Activated naive CD4-positive, alpha-beta T cell treated with anti-CD3 and anti-CD28 coated beads, Interleukin-2, amount 50 U/mL, for 16 hours (primary cell): ENCODE measurements at regions not wholly inside any gene's neighbourhood (a gene's known extent, or its start where the extent isn't known, plus 50 kb on each side); places are given as distances from the start of the nearest gene placed in this dataset.
"Not testable (repeated sequence)": the region's sequence is repeated elsewhere in the genome, so short reads cannot be mapped to it uniquely, and the experiment has no call there.

ENCODE experiments used
- DNase-seq: peaks from one replicate; pipeline ENCODE4 v3.0.0-alpha.2; 2020

DNA sequence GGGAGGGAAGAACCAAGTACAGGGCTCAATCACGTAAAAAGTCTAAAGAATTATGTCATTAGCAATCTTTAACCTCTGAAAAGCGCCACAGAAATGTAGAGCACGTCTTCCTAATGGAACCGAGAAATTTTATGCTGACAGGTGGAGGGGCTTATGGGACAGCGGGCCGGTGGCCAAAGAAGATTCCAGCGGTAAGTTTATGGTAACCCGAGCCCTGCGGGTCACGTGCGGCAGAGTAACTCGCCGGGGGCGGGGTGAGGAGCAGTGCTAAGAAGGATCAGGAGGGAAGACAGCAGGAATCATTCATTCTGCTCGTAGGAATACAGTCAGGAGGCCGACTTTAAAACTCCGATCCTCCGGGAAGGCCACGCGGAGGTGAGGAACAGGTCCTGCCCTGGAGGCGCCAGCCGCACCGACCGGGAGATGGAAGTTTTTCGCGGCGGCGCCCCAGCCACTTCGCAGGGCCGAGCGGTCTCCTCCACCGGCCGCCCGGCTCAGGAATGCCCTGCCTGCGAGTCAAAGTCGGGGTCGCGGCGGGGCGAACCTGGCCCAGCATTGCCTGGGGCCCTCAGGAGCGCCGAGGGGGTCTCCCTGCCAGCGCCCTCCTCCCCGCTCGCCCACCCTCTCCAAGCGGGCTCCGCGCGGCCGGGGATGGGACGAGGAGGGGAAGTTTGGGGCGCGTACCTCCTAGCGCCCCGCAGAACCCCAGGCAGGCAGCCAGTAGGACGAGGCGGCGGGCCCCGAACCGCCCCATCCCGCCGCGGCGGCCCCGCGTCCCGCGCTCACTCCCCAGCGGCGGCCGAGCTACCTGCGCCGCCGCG, 101.8 kb downstream of the ESM1 start:
- DNase-seq, result no peak

DNA sequence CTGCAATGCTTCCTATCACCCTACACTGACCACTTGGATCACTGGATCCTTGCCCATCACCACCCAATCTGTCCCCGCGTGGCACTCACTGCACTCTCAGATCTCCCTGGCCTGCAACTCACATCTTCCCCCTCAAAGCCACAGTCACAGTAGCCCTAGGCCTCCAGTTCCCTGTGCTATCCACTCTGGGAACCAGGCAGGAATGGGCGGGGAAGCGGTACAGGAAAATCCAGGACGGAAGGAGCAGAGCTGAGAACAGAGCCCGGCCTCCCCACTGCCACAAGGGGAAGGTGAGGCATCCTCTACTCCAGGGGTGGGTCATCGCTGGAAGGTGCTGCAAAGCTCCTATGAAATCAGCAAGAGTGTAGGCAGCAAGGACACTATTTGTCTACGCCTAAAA, 102.6 kb downstream of the ESM1 start:
- DNase-seq, result no peak

GRCh38 chr5:54882101-54882500, 103.3 kb downstream of the ESM1 start:
- DNase-seq, result no peak

GRCh38 chr5:54881286-54882005, 103.9 kb downstream of the ESM1 start:
- no peak for DNase-seq

DNA sequence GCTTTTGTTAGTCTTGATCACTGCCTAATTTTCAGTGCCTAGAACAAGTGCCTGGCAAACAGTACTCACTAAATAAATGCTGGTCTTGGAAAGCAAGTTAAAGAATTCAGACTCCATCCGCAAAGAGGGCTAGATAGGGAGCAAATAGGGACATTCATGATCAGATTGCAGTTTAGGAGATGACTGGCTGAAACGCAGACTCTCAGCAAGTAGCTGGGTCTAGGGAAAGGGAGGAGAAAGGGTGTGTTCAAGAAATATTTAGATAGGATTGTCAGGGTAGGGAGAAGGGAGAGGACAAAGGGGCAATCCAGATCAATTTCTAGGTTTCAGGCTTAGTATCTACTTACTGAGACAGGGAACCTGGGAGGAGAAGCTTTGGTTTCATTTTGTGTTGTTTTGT, 108.4 kb downstream of the ESM1 start:
- DNase-seq, result no peak

DNA sequence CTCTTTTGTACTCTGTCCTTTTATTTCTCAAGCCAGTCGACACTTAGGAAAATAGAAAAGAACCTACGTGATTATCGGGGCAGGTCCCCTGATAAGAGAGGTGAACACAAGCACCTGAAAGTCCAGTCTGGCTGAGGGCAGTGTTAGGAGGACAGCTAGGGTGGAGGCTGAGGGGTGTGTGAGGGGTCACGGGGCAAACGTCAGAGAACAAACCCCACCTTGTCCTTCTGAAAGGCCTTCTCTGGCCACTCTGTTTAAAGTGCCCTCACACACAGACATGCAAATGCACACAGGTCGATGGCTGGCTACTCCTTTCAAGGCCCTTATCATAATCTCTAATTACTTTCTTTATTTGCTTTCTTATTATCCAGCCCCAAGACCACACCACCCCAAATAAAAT, 108.8 kb downstream of the ESM1 start:
- DNase-seq, result no peak

GRCh38 chr5:54874337-54875021, 110.9 kb downstream of the ESM1 start:
- DNase-seq, result no peak

DNA sequence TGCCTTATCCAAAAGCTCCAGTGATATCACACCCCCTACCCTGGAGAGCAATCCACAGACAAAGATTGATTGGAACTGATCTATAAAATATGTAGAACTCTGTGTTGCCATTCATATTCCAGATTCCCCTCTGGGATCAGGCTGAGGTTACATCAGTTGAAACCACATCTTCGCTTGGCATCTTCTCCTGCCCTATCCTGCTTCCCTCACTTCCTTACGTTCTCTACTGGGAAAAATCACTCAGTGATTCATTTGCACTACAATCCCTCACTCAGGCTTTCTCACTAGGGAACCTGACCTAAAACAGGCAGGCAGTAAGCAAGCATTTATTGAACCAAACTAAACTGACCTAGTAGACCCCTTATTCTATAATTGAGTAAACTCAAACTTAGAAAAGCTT, 111.7 kb downstream of the ESM1 start:
- DNase-seq, result no peak

GRCh38 chr5:54872810-54873209, 112.6 kb downstream of the ESM1 start:
- DNase-seq, result no peak

GRCh38 chr5:54870271-54870670, 115.1 kb downstream of the ESM1 start:
- DNase-seq, result no peak

DNA sequence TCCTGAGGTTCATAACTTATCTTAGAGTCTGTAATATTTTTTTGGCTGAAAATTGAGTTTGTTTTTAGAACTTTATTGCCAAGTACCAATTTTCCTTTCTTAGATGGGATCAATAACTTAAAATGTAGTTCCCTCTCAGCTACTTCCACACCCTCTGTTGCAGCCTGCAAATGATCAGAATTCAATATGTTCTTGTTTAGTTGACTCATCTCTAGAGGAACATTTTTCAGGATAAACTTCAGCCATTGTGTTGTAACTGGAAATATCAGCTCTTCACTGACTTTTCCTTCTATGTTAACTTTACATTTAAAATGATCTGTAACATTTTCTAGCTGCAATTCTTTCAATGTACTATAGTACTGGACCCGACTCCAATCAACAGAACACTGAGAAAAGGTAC, 115.7 kb downstream of the ESM1 start:
- no peak for DNase-seq

GRCh38 chr5:54868511-54869483, 116.6 kb downstream of the ESM1 start:
- peak; percentile 26 for DNase-seq

DNA sequence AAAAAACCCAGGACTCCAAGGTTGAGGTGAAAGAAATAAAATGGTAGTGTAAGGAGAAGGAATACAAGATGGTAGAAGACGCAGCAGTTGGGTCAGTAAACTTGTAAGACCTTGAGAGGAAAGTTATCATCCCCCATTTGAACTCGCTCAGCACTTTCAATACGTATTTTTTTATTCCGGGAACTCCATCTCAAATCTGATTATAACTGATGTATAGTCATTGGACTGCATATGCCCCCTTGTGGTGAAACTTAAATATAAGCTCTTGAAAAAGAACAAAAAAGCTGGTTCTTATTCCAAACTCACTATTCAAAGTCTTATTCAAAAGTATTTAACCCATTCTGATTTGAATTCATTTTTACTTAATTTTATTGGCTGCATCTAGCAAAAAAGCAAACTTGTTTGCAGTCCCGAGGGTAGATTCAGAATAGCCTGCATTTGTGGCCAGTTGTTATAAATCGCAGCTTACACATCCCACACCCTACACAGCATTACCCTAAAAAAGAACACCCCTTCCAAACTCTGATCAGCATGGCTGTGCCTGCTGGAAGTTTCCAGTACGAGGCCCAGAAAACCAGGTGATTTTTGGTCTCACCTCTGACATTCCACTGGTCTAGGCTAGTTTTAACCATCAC, 118.0 kb downstream of the ESM1 start:
- no peak for DNase-seq

DNA sequence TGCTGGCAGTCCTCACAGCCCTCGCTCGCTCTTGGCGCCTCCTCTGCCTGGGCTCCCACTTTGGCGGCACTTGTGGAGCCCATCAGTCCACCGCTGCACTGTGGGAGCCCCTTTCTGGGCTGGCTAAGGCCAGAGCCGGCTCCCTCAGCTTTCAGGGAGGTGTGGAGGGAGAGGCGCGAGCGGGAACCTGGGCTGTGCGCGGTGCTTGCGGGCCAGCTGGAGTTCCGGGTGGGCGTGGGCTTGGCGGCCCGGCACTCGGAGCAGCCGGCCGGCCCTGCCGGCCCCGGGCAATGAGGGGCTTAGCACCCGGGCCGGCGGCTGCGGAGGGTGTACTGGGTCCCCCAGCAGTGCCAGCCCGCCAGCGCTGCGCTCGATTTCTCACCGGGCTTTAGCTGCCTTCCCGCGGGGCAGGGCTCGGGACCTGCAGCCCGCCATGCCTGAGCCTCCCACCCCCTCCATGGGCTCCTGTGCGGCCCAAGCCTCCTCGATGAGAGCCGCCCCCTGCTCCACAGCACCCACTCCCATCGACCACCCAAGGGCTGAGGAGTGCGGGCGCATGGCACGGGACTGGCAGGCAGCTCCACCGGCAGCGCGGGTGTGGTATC, 120.4 kb downstream of the ESM1 start:
- not testable (repeated sequence) for DNase-seq

GRCh38 chr5:54862036-54862435, 123.4 kb downstream of the ESM1 start:
- no peak for DNase-seq

GRCh38 chr5:54861212-54861894, 124.0 kb downstream of the ESM1 start:
- no peak for DNase-seq

- DNase-seq, result no peak
Measured at GRCh38 chr5:54860321-54860720, 125.1 kb downstream of the ESM1 start.

DNA sequence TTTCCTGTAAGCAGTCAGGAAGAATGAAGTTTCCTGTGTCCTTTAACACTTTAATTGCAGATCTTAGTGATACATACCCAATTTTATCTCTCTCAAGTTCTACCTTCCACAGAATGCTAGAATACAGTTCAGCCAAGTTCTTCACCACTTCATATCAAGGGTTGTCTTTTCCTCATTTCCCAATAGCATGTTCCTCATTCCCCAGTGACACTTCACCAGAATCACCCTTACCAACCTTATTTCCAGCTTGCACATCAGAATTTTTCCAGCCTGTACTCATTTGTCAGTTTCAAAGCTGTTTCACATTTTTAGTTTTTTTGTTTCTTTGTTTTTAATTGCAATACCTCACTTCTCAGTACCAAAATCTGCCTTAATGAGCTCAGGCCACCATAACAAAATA, 126.1 kb downstream of the ESM1 start:
- no peak for DNase-seq

GRCh38 chr5:54854883-54855581, 130.4 kb downstream of the ESM1 start:
- no peak for DNase-seq

DNA sequence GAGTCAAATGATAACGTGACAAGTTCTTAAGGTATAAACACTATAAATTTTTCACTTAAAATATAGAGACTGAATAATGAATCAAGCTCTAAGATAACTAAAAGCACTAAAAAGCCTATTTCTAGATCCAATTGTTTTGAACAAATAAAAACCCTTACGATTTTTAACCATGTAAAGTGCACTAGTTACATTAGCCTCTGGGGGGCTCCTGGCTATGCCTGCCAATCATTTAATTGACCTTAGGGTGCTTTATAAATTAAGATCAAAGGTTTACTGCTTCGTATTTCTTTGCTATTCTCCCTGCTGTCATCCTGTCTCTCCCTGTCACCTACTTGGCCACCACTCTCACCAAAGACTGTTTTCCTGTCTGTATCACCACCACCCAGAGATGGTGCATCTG, 133.4 kb downstream of the ESM1 start:
- no peak for DNase-seq
